HFF-Myc (cell line): ENCODE measurements at regions not wholly inside any gene's neighbourhood (a gene's known extent, or its start where the extent isn't known, plus 50 kb on each side); places are given as distances from the start of the nearest gene placed in this dataset.
"Not testable (repeated sequence)": the region's sequence is repeated elsewhere in the genome, so short reads cannot be mapped to it uniquely, and the experiment has no call there.

ENCODE experiments used
- DNase-seq: peaks from one replicate; pipeline ENCODE4 v3.0.0-alpha.2; 2011; ENCODE audit warnings: low read depth; ENCODE audit errors: extremely low read depth
- H3K4me3 ChIP-seq: replicated peaks from 2 replicates; pipeline ENCODE4 v1.5.1; 2011; ENCODE audit warnings: low read depth, mild to moderate bottlenecking, control low read depth, low read length
- CTCF ChIP-seq: IDR thresholded peaks from 2 replicates; pipeline ENCODE4 v1.5.1; 2012; ENCODE audit warnings: mild to moderate bottlenecking, low read depth, low read length, control low read depth; ENCODE audit errors: missing control alignments

- TF ChIP-seq CTCF, result no peak
- H3K4me3 ChIP-seq, result no peak overlapping the region
- DNase-seq, result no peak
These were observed 283.0 kb downstream of the MYCN start for GRCh38 chr2:16223161-16223840.

- no peak for DNase-seq
- H3K4me3 ChIP-seq, result no peak overlapping the region
- no peak for TF ChIP-seq CTCF
These were observed 282.0 kb downstream of the MYCN start for GRCh38 chr2:16222326-16222725.

DNA sequence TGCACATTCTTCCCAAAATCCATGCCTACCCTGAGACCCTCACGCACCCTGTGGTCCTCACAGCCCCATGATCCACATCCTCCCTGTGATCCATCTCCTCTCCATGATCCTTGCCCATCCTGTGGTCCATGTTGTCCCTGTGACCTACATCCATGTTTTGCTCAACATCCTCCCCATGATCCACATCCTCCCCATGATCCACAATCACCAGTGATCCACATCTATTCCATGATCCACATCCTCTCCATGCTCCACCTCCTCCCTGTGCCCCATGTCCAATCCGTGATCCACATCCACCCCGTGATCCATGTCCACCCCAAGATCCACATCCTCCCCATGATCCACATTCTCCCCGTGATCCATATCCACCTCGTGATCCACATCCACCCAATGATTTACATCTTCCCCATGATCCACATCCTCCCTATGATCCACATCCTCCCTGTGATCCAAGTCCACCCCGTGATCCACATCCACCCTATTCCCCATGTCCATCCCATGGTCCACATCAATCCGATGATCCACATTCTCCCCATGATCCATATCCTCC lies 281.2 kb downstream of the MYCN start:
- DNase-seq, result no peak
- H3K4me3 ChIP-seq, result no peak overlapping the region
- no peak for TF ChIP-seq CTCF

- no peak for DNase-seq
- no peak for TF ChIP-seq CTCF
- H3K4me3 ChIP-seq, result no peak overlapping the region
These were observed 279.1 kb downstream of the MYCN start for GRCh38 chr2:16219292-16219975.

DNA sequence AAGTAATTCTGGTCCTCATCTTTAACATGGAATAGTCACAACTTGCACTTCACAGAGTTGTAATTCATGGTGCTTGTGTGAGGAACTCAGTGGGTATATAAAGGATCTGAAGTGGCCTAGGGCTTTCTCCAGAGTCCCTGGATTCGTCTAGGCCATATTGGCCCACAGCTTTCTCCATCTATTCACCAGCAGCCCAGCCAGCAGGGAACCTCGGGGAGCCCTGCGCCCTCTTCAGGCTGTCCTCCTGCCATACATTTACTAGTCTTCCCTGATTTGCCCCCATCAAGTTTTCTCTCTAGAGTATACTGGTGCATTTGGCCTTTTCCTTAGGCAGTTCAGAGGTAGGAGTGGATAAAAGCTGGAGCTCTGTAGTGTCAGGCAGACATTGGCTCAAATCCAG lies 278.3 kb downstream of the MYCN start:
- TF ChIP-seq CTCF, result peak; percentile 62
- no peak for DNase-seq
- no peak overlapping the region for H3K4me3 ChIP-seq

GRCh38 chr2:16218161-16218560 lies 277.8 kb downstream of the MYCN start:
- DNase-seq, result no peak
- H3K4me3 ChIP-seq, result no peak overlapping the region
- no peak for TF ChIP-seq CTCF

GRCh38 chr2:16217741-16218140 lies 277.4 kb downstream of the MYCN start:
- not testable (repeated sequence) for DNase-seq

More at GRCh38 chr2:16217741-16218140, 277.4 kb downstream of the MYCN start:
- H3K4me3 ChIP-seq, result not testable (repeated sequence)
